Progenitor cell of endocrine pancreas (in vitro differentiated cells): ENCODE measurements at regions not wholly inside any gene's neighbourhood (a gene's known extent, or its start where the extent isn't known, plus 50 kb on each side); places are given as distances from the start of the nearest gene placed in this dataset.

ENCODE experiments used
- DNase-seq: peaks from one replicate; pipeline ENCODE4 v3.0.0; 2021; ENCODE audit warnings: low spot score; ENCODE audit not compliant: unreplicated experiment
- H3K27ac Mint-ChIP-seq: 2 replicates; pipeline ENCODE4 v1.8.0; 2021; ENCODE audit warnings: mild to moderate bottlenecking, moderate library complexity, mixed read lengths
- H3K27me3 Mint-ChIP-seq: 2 replicates; pipeline ENCODE4 v1.8.0; 2021; ENCODE audit warnings: mixed read lengths
- H3K36me3 Mint-ChIP-seq: 2 replicates; pipeline ENCODE4 v1.8.0; 2022; ENCODE audit warnings: mixed read lengths; ENCODE audit not compliant: insufficient read depth
- H3K4me1 Mint-ChIP-seq: 2 replicates; pipeline ENCODE4 v1.8.0; 2021; ENCODE audit warnings: low read depth, mixed read lengths
- H3K4me3 Mint-ChIP-seq: 2 replicates; pipeline ENCODE4 v1.8.0; 2021; ENCODE audit warnings: low read depth, mild to moderate bottlenecking, moderate library complexity, mixed read lengths
- H3K9me3 Mint-ChIP-seq: 2 replicates; pipeline ENCODE4 v1.8.0; 2021; ENCODE audit warnings: low read depth, mixed read lengths
- CTCF ChIP-seq: fragments of 200-600 bp; sonication (generic); IDR thresholded peaks from one replicate; pipeline ENCODE4 v1.5.0; 2021; ENCODE audit warnings: antibody characterized with exemption, mild to moderate bottlenecking; ENCODE audit not compliant: unreplicated experiment

GRCh38 chr18:75784390-75784789, 356.9 kb upstream of the SMIM21 start:
- peaks cover 5% of the 10 kb centered on the region for H3K27me3 Mint-ChIP-seq
- H3K27ac Mint-ChIP-seq, result no peak overlapping the region
- peaks cover 4% of the 10 kb centered on the region for H3K4me1 Mint-ChIP-seq
- H3K9me3 Mint-ChIP-seq, result no peaks in the 10 kb centered on the region
- TF ChIP-seq CTCF, result no peak
- no peaks in the 10 kb centered on the region for H3K36me3 Mint-ChIP-seq
- DNase-seq, result no peak
- H3K4me3 Mint-ChIP-seq, result no peak overlapping the region

- no peak for TF ChIP-seq CTCF
- no peak for DNase-seq
- no peak overlapping the region for H3K27ac Mint-ChIP-seq
- peaks cover 10% of the 10 kb centered on the region for H3K27me3 Mint-ChIP-seq
- H3K9me3 Mint-ChIP-seq, result no peaks in the 10 kb centered on the region
- no peak overlapping the region for H3K4me3 Mint-ChIP-seq
- no peaks in the 10 kb centered on the region for H3K36me3 Mint-ChIP-seq
- peaks cover 4% of the 10 kb centered on the region for H3K4me1 Mint-ChIP-seq
Observed at GRCh38 chr18:75783566-75784281, 356.2 kb upstream of the SMIM21 start.

- Mint-ChIP-seq H3K27ac (no peak overlapping the region), H3K36me3 (no peaks in the 10 kb centered on the region), H3K4me3 (no peak overlapping the region), H3K9me3 (no peaks in the 10 kb centered on the region), H3K4me1 (peaks cover 4% of the 10 kb centered on the region), H3K27me3 (peaks cover 17% of the 10 kb centered on the region)
- no peak for DNase-seq
- TF ChIP-seq CTCF, result no peak
Observed at GRCh38 chr18:75782826-75783225, 355.3 kb upstream of the SMIM21 start.

- peaks cover 18% of the 10 kb centered on the region for H3K27me3 Mint-ChIP-seq
- H3K36me3 Mint-ChIP-seq, result no peaks in the 10 kb centered on the region
- H3K4me3 Mint-ChIP-seq, result no peak overlapping the region
- no peaks in the 10 kb centered on the region for H3K9me3 Mint-ChIP-seq
- no peak overlapping the region for H3K27ac Mint-ChIP-seq
- no peak for DNase-seq
- no peak for TF ChIP-seq CTCF
- peaks cover 4% of the 10 kb centered on the region for H3K4me1 Mint-ChIP-seq
Observed at GRCh38 chr18:75782204-75782603, 354.7 kb upstream of the SMIM21 start.

GRCh38 chr18:75779910-75780309, 352.4 kb upstream of the SMIM21 start:
- H3K27ac Mint-ChIP-seq, result no peak overlapping the region
- no peak for DNase-seq
- no peaks in the 10 kb centered on the region for H3K4me1 Mint-ChIP-seq
- peaks cover 28% of the 10 kb centered on the region for H3K27me3 Mint-ChIP-seq
- H3K9me3 Mint-ChIP-seq, result no peaks in the 10 kb centered on the region
- TF ChIP-seq CTCF, result no peak
- no peaks in the 10 kb centered on the region for H3K36me3 Mint-ChIP-seq
- H3K4me3 Mint-ChIP-seq, result no peak overlapping the region
